Vagina (tissue), 2 donors: ENCODE measurements at regions not wholly inside any gene's neighbourhood (a gene's known extent, or its start where the extent isn't known, plus 50 kb on each side); places are given as distances from the start of the nearest gene placed in this dataset.
A peak's percentile ranks its signal among the peaks of the same experiment; 100 is the strongest.

Experiments
- DNase-seq, 2 donors: peaks; one replicate each; pipeline ENCODE4 v3.0.0-alpha.2; 2017; ENCODE audit errors: extremely low spot score in 2 of 2
- H3K27ac ChIP-seq: fragments of 200-600 bp; sonication (generic); one replicate; pipeline ENCODE4 v1.5.1; 2019
- H3K27me3 ChIP-seq: fragments of 200-600 bp; sonication (generic); one replicate; pipeline ENCODE4 v1.5.1; 2019
- H3K36me3 ChIP-seq, 2 donors: fragments of 200-600 bp; sonication (generic); one replicate each; pipeline ENCODE4 v1.5.1; 2017 to 2019
- H3K4me1 ChIP-seq: fragments of 200-600 bp; sonication (generic); one replicate; pipeline ENCODE4 v1.5.1; 2019
- H3K4me3 ChIP-seq, 2 donors: fragments of 200-600 bp; sonication (generic); 1 replicate in 1 of 2; 2 replicates in 1 of 2; pipeline ENCODE4 v1.5.1; 2016 to 2019
- H3K9me3 ChIP-seq: fragments of 200-600 bp; sonication (generic); one replicate; pipeline ENCODE4 v1.5.1; 2019
- POLR2A ChIP-seq, 2 donors: fragments of 450-650 bp; IDR thresholded peaks; one replicate each; pipeline ENCODE4 v1.6.1; 2017; ENCODE audit warnings: antibody characterized with exemption in 2 of 2, mild to moderate bottlenecking in 2 of 2, moderate library complexity in 2 of 2
- POLR2AphosphoS5 ChIP-seq, 2 donors: sonication (generic); formaldehyde crosslinking; IDR thresholded peaks; one replicate each; pipeline ENCODE4 v1.9.0; 2017; ENCODE audit warnings: antibody characterized with exemption in 2 of 2, mild to moderate bottlenecking in 2 of 2, low read depth in 1 of 2; ENCODE audit not compliant: insufficient read depth in 1 of 2
- intact Hi-C: fragments of 100-400 bp; cut with DNase I; formaldehyde crosslinking; loops from one replicate; pipeline ENCODE4 v1.15.1; 2023
- TF ChIP-seq, protein P1 (sequence below), 3 experiments: fragments of 450-650 bp in 2 of 3; fragments of 200-600 bp in 1 of 3; sonication (generic) in 1 of 3; IDR thresholded peaks; one replicate each; pipeline ENCODE4 v1.5.1; 2017 to 2019; ENCODE audit warnings: antibody characterized with exemption in 3 of 3, mild to moderate bottlenecking in 2 of 3, moderate library complexity in 2 of 3

DNA sequence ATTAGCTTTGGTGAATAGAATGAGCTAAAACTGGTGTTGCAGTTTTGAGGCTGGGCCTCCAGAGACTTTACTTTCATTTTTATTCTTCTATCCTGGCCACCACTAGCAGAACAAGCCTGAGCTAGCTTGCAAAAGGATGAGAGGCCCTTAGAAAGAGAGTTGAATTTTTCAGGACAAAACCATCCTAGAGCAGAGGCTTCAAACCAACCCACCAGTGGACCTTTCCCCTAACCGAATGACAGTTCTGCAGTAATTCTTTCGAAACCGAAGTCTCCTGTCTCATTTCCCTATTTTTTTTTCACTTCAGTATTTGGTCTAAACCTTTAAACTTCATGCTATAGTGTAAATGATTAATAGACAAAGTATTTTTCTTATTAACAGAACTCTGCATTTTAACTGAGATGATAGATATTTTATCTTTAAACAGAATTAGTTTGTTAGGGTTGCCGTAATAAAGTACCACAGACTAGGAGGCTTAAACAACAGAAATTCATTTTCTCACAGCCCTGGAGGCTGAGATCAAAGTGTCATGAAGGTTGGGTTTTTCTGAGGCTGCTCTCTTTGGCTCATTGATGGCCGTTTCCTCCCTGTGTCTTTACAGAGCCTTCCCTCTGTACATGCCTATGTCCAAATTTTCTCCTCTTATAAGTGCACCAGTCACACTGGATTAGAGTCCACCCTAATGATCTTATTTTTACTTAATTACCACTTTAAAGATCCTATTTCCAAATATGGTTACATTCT lies 80.6 kb upstream of the PAK5 start:
- no peaks in the 10 kb centered on the region for H3K27me3 ChIP-seq
- no peak for DNase-seq
- no peaks in the 10 kb centered on the region for H3K9me3 ChIP-seq
- intact Hi-C loops = no loop called here
- no peak overlapping the region for H3K27ac ChIP-seq
- TF ChIP-seq, protein P1, sequence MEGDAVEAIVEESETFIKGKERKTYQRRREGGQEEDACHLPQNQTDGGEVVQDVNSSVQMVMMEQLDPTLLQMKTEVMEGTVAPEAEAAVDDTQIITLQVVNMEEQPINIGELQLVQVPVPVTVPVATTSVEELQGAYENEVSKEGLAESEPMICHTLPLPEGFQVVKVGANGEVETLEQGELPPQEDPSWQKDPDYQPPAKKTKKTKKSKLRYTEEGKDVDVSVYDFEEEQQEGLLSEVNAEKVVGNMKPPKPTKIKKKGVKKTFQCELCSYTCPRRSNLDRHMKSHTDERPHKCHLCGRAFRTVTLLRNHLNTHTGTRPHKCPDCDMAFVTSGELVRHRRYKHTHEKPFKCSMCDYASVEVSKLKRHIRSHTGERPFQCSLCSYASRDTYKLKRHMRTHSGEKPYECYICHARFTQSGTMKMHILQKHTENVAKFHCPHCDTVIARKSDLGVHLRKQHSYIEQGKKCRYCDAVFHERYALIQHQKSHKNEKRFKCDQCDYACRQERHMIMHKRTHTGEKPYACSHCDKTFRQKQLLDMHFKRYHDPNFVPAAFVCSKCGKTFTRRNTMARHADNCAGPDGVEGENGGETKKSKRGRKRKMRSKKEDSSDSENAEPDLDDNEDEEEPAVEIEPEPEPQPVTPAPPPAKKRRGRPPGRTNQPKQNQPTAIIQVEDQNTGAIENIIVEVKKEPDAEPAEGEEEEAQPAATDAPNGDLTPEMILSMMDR (IDR thresholded peaks at IDR 0.05) = no peak
- TF ChIP-seq POLR2AphosphoS5 (IDR thresholded peaks at IDR 0.05; ENCODE audit: insufficient read depth in 1 of 2, low read depth in 1 of 2) = no peak
- TF ChIP-seq POLR2A (IDR thresholded peaks at IDR 0.05) = no peak
- H3K4me1 ChIP-seq = no peaks in the 10 kb centered on the region
- H3K36me3 ChIP-seq = no peaks in the 10 kb centered on the region
- H3K4me3 ChIP-seq = no peak overlapping the region

DNA sequence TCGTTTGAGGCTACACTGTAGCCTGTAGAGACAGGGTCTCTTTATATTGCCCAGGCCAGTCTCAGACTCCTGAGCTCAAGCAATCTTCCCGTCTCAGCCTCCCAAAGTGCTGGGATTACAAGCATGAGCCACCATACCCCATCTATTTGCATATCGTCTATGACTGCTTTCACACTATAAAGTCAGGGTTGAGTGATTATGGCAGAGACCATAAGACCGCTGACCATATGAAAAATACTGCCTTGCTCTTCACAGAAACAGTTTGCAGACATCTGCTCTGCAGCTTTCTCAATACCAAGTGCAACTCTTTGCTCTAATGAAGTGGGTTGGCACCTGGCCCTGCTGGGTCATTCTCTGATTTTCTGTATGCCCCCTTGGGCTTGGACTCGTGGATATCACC lies 79.5 kb upstream of the PAK5 start:
- H3K27ac ChIP-seq = no peak overlapping the region
- intact Hi-C loops = no loop called here
- no peaks in the 10 kb centered on the region for H3K4me1 ChIP-seq
- H3K27me3 ChIP-seq = no peaks in the 10 kb centered on the region
- no peak for DNase-seq
- no peaks in the 10 kb centered on the region for H3K36me3 ChIP-seq
- TF ChIP-seq POLR2A (IDR thresholded peaks at IDR 0.05) (no peak), POLR2AphosphoS5 (IDR thresholded peaks at IDR 0.05; ENCODE audit: insufficient read depth in 1 of 2, low read depth in 1 of 2) (no peak)
- TF ChIP-seq, protein P1 (IDR thresholded peaks at IDR 0.05) = no peak
- no peak overlapping the region for H3K4me3 ChIP-seq
- no peaks in the 10 kb centered on the region for H3K9me3 ChIP-seq

DNA sequence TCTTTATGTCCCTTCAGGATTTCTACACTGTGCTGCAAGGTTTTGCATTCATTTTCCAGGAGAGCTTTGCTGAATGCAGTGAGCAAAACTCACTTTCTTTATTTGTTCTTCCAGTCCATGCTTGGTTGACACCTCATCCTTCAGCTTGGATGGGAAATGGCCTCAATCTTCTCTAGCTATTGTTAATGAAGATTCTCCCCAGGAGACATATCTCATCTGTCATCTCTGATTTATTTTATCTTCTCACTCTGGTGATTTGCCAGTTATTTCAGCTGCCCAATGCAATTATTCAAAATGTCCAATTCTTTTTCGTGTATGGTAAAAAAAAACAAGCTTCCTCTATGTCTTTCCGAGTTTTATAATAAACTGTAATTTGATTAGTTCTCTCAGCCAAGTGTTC lies 77.9 kb upstream of the PAK5 start:
- intact Hi-C loops = no loop called here
- TF ChIP-seq POLR2A (IDR thresholded peaks at IDR 0.05) (no peak), POLR2AphosphoS5 (IDR thresholded peaks at IDR 0.05; ENCODE audit: insufficient read depth in 1 of 2, low read depth in 1 of 2) (no peak)
- TF ChIP-seq, protein P1 (IDR thresholded peaks at IDR 0.05) = no peak
- H3K27me3 ChIP-seq = no peaks in the 10 kb centered on the region
- H3K27ac ChIP-seq = no peak overlapping the region
- H3K4me3 ChIP-seq = no peak overlapping the region
- no peak for DNase-seq
- no peaks in the 10 kb centered on the region for H3K4me1 ChIP-seq
- H3K9me3 ChIP-seq = no peaks in the 10 kb centered on the region
- no peaks in the 10 kb centered on the region for H3K36me3 ChIP-seq

DNA sequence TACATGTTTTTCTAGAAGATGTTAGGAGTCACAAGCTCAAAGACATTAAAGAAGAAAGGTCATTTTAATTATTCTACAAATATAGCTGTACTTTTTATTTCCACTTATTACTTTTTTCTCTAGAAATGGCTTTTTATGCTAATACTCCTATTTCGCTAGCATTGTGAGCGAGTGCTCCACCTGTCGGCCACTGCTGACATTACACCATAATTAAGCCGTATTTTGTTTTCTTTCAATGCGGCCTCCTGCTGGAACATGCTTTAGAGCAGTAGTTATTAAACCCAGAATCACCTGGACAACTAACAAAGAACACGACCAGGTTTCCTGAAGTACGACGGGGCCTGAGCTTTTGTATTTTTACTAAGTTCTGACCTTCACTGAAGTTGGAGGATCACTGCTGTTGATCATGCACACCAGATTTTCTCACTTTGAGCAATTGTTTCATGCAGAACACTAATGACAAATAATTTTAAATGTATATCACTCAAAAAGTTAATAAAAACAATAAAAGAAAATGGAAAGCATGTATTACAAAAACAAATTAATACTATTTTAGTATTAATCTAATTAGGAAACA lies 74.1 kb upstream of the PAK5 start:
- intact Hi-C loops = no loop called here
- H3K27me3 ChIP-seq = no peaks in the 10 kb centered on the region
- no peak overlapping the region for H3K27ac ChIP-seq
- DNase-seq = no peak
- H3K9me3 ChIP-seq = no peaks in the 10 kb centered on the region
- H3K4me1 ChIP-seq = no peaks in the 10 kb centered on the region
- TF ChIP-seq POLR2AphosphoS5 (IDR thresholded peaks at IDR 0.05; ENCODE audit: insufficient read depth in 1 of 2, low read depth in 1 of 2) = no peak
- TF ChIP-seq POLR2A (IDR thresholded peaks at IDR 0.05) = no peak
- TF ChIP-seq, protein P1 (IDR thresholded peaks at IDR 0.05) = peak in 2 of 3 experiments; percentile 48 to 72
- H3K4me3 ChIP-seq = no peak overlapping the region
- H3K36me3 ChIP-seq = no peaks in the 10 kb centered on the region

DNA sequence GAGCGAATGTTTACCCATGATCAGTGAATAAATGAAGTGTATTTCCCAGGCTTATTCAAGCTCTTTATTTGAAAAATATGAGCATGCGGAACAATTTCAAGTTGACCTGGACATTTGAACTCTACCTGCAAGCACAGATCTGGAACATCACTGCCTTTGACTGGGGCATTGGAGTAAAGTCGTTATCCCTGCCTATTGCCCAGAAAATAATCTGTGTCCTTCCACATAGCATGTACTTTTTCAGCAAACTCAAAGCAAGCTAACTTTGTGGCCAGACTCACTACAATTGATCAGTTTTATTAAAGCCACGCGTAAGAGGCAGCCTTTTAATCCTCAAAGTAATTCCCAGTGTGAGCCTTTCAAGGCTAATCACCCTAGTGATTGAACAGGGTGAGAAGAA lies 73.4 kb upstream of the PAK5 start:
- Histone ChIP-seq H3K27me3 (no peaks in the 10 kb centered on the region), H3K9me3 (no peaks in the 10 kb centered on the region), H3K4me1 (no peaks in the 10 kb centered on the region), H3K27ac (no peak overlapping the region), H3K36me3 (no peaks in the 10 kb centered on the region), H3K4me3 (no peak overlapping the region)
- TF ChIP-seq POLR2AphosphoS5 (IDR thresholded peaks at IDR 0.05; ENCODE audit: insufficient read depth in 1 of 2, low read depth in 1 of 2) (no peak), POLR2A (IDR thresholded peaks at IDR 0.05) (no peak)
- TF ChIP-seq, protein P1 (IDR thresholded peaks at IDR 0.05) = no peak
- intact Hi-C loops = no loop called here
- DNase-seq = no peak
